HEK293T (cell line): ENCODE measurements at regions not wholly inside any gene's neighbourhood (a gene's known extent, or its start where the extent isn't known, plus 50 kb on each side); places are given as distances from the start of the nearest gene placed in this dataset.

ENCODE experiments used
- CTCF ChIA-PET: fragments of 350-600 bp; formaldehyde crosslinking; extraction: SDS; loops from one replicate; lab custom pipeline; 2021; ENCODE audit warnings: antibody characterized with exemption, inconsistent platforms; lab: Yijun Ruan, JAX
- POLR2A ChIA-PET: fragments of 350-600 bp; formaldehyde crosslinking; extraction: SDS; loops from one replicate; lab custom pipeline; 2020; ENCODE audit warnings: antibody characterized with exemption, inconsistent platforms; lab: Yijun Ruan, JAX
- DNase-seq: peaks from one replicate; pipeline ENCODE4 v3.0.0; 2012; ENCODE audit warnings: mixed read lengths; ENCODE audit errors: extremely low spot score
- ARNT ChIP-seq: fragments of 450-650 bp; IDR thresholded peaks from 2 replicates; pipeline ENCODE4 v1.6.1; 2017; ENCODE audit warnings: mild to moderate bottlenecking
- BHLHE40 ChIP-seq: fragments of 450-650 bp; IDR thresholded peaks from 2 replicates; pipeline ENCODE4 v1.6.1; 2016; ENCODE audit warnings: mild to moderate bottlenecking, moderate library complexity, borderline replicate concordance
- CTBP1 ChIP-seq: fragments of 450-650 bp; IDR thresholded peaks from 2 replicates; pipeline ENCODE4 v1.6.1; 2016; ENCODE audit warnings: borderline replicate concordance
- ELF4 ChIP-seq: fragments of 450-650 bp; IDR thresholded peaks from 2 replicates; pipeline ENCODE4 v1.6.1; 2017; ENCODE audit warnings: antibody characterized with exemption
- FOXA1 ChIP-seq: fragments of 450-650 bp; IDR thresholded peaks from 2 replicates; pipeline ENCODE4 v1.6.1; 2016; ENCODE audit warnings: mild to moderate bottlenecking
- FOXK2 ChIP-seq: fragments of 450-650 bp; IDR thresholded peaks from 2 replicates; pipeline ENCODE4 v1.6.1; 2016; ENCODE audit warnings: mild to moderate bottlenecking
- FOXM1 ChIP-seq: fragments of 450-650 bp; IDR thresholded peaks from 2 replicates; pipeline ENCODE4 v1.6.1; 2017; ENCODE audit warnings: mild to moderate bottlenecking, borderline replicate concordance
- HDGF ChIP-seq: fragments of 450-650 bp; IDR thresholded peaks from 2 replicates; pipeline ENCODE4 v1.6.1; 2017; ENCODE audit warnings: antibody characterized with exemption, borderline replicate concordance
- L3MBTL2 ChIP-seq: fragments of 450-650 bp; conservative IDR thresholded peaks from 2 replicates; pipeline ENCODE4 v1.6.1; 2016; ENCODE audit warnings: mild to moderate bottlenecking
- LEF1 ChIP-seq: fragments of 450-650 bp; IDR thresholded peaks from 2 replicates; pipeline ENCODE4 v1.6.1; 2017; ENCODE audit warnings: mild to moderate bottlenecking, borderline replicate concordance
- NFRKB ChIP-seq: fragments of 450-650 bp; IDR thresholded peaks from 2 replicates; pipeline ENCODE4 v1.6.1; 2016; ENCODE audit warnings: mild to moderate bottlenecking, moderate library complexity
- PKNOX1 ChIP-seq: fragments of 450-650 bp; IDR thresholded peaks from 2 replicates; pipeline ENCODE4 v1.6.1; 2016
- SP1 ChIP-seq: fragments of 450-650 bp; IDR thresholded peaks from 2 replicates; pipeline ENCODE4 v1.6.1; 2017
- SUZ12 ChIP-seq: fragments of 450-650 bp; IDR thresholded peaks from 2 replicates; pipeline ENCODE4 v1.6.1; 2016; ENCODE audit warnings: mild to moderate bottlenecking
- TARDBP ChIP-seq: fragments of 450-650 bp; IDR thresholded peaks from 2 replicates; pipeline ENCODE4 v1.6.1; 2016
- ZNF384 ChIP-seq: fragments of 450-650 bp; IDR thresholded peaks from 2 replicates; pipeline ENCODE4 v1.6.1; 2016

GRCh38 chr10:44779511-44779910, 131.6 kb upstream of the TMEM72 start:
- TF ChIP-seq FOXM1 (no peak), NFRKB (no peak), LEF1 (no peak), FOXK2 (no peak), FOXA1 (no peak), ELF4 (no peak), L3MBTL2 (no peak)
- CTCF ChIA-PET: no interaction called here
- no peak for DNase-seq

GRCh38 chr10:44780426-44780825, 130.7 kb upstream of the TMEM72 start:
- TF ChIP-seq FOXK2: no peak
- CTCF ChIA-PET: no interaction called here
- DNase-seq: no peak
- POLR2A ChIA-PET: no interaction called here

More at GRCh38 chr10:44779511-44779910, 131.6 kb upstream of the TMEM72 start:
- POLR2A ChIA-PET: no interaction called here

GRCh38 chr10:44781131-44781530, 130.0 kb upstream of the TMEM72 start:
- ChIA-PET POLR2A (no interaction called here), CTCF (no interaction called here)
- TF ChIP-seq ZNF384 (no peak), CTBP1 (no peak), NFRKB (no peak), LEF1 (no peak), FOXK2 (no peak), SP1 (no peak), PKNOX1 (no peak), BHLHE40 (no peak), SUZ12 (no peak), FOXA1 (no peak), HDGF (no peak), FOXM1 (no peak), ELF4 (no peak), ARNT (no peak), L3MBTL2 (no peak), TARDBP (no peak)
- DNase-seq: no peak

GRCh38 chr10:44786286-44786850, 124.8 kb upstream of the TMEM72 start:
- TF ChIP-seq L3MBTL2 (no peak), ELF4 (no peak), FOXK2 (no peak), FOXM1 (no peak), BHLHE40 (no peak)
- no peak for DNase-seq
- ChIA-PET POLR2A (no interaction called here), CTCF (no interaction called here)

- POLR2A ChIA-PET: no interaction called here
- CTCF ChIA-PET: no interaction called here
- DNase-seq: no peak
- no peak for TF ChIP-seq HDGF
- no peak for TF ChIP-seq LEF1
- TF ChIP-seq SP1: no peak
- no peak for TF ChIP-seq BHLHE40
- TF ChIP-seq ARNT: no peak
These were observed 123.6 kb upstream of the TMEM72 start for GRCh38 chr10:44787480-44788075.

GRCh38 chr10:44788147-44789129, 122.7 kb upstream of the TMEM72 start:
- POLR2A ChIA-PET: no interaction called here
- TF ChIP-seq ZNF384 (no peak), BHLHE40 (no peak), CTBP1 (no peak), FOXA1 (no peak), ARNT (no peak), NFRKB (no peak), SP1 (no peak), HDGF (no peak), FOXM1 (no peak), ELF4 (no peak), L3MBTL2 (no peak), FOXK2 (no peak), SUZ12 (no peak), LEF1 (no peak), TARDBP (no peak), PKNOX1 (no peak)
- no peak for DNase-seq
- CTCF ChIA-PET: no interaction called here
